WERI-Rb-1 (cell line): ENCODE measurements at regions not wholly inside any gene's neighbourhood (a gene's known extent, or its start where the extent isn't known, plus 50 kb on each side); places are given as distances from the start of the nearest gene placed in this dataset.

Experiments
- DNase-seq: peaks from one replicate; pipeline ENCODE4 v3.0.0-alpha.2; 2020
- H3K27ac ChIP-seq: fragments of 250-450 bp; sonication (Bioruptor Pico); 2 replicates; pipeline ENCODE4 v1.5.1; 2020; ENCODE audit warnings: mild to moderate bottlenecking, moderate library complexity
- H3K27me3 ChIP-seq: fragments of 250-450 bp; sonication (Bioruptor Pico); 2 replicates; pipeline ENCODE4 v1.5.1; 2021; ENCODE audit warnings: mild to moderate bottlenecking, low read depth, moderate library complexity; ENCODE audit not compliant: insufficient read depth, severe bottlenecking
- H3K36me3 ChIP-seq: fragments of 250-450 bp; sonication (Bioruptor Pico); 2 replicates; pipeline ENCODE4 v1.5.1; 2020; ENCODE audit warnings: mild to moderate bottlenecking, moderate library complexity
- H3K4me3 ChIP-seq: 2 replicates; pipeline ENCODE4 v1.5.1; 2011; ENCODE audit warnings: low read depth, mild to moderate bottlenecking, control low read depth, low read length
- H3K9me3 ChIP-seq: fragments of 250-450 bp; sonication (Bioruptor Pico); 2 replicates; pipeline ENCODE4 v1.5.1; 2021; ENCODE audit warnings: mild to moderate bottlenecking, moderate library complexity; ENCODE audit not compliant: severe bottlenecking
- CTCF ChIP-seq: IDR thresholded peaks from 2 replicates; pipeline ENCODE4 v1.5.1; 2011; ENCODE audit warnings: low read depth, mild to moderate bottlenecking, control low read depth, inconsistent platforms, low read length

DNA sequence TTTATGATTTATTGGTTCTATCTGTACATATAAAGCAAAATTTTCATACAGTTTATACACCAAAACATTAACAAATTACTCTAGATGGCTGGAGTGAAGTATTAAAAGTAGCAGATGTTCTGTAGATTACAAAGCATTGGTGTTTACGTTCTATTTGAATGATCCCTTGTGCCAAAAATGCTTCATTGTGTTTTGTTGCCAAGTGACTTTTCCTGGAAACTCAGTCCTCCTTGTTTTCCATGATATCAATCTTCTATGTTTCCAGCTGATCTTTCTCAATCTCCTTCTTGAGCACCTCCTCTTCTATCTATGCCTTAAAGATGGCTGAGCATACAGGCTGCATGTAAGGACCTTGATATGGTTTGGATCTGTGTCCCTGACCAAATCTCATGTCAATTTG is 263.6 kb upstream of the CTSO start:
- H3K27ac ChIP-seq: no peak overlapping the region

GRCh38 chr4:156201050-156201449 is 247.4 kb upstream of the CTSO start:
- no peak for DNase-seq
- no peaks in the 10 kb centered on the region for H3K36me3 ChIP-seq
- no peak overlapping the region for H3K27ac ChIP-seq
- no peak overlapping the region for H3K4me3 ChIP-seq
- H3K9me3 ChIP-seq: no peaks in the 10 kb centered on the region
- TF ChIP-seq CTCF: no peak
- H3K27me3 ChIP-seq: no peaks in the 10 kb centered on the region

More for the DNA sequence above, 263.6 kb upstream of the CTSO start:
- H3K9me3 ChIP-seq: peaks cover 6% of the 10 kb centered on the region
- no peaks in the 10 kb centered on the region for H3K27me3 ChIP-seq
- no peak for TF ChIP-seq CTCF
- no peak for DNase-seq
- H3K4me3 ChIP-seq: no peak overlapping the region
- H3K36me3 ChIP-seq: no peaks in the 10 kb centered on the region

GRCh38 chr4:156198511-156198910 is 244.8 kb upstream of the CTSO start:
- no peaks in the 10 kb centered on the region for H3K27me3 ChIP-seq
- H3K9me3 ChIP-seq: no peaks in the 10 kb centered on the region
- TF ChIP-seq CTCF: no peak
- no peak overlapping the region for H3K27ac ChIP-seq
- H3K36me3 ChIP-seq: no peaks in the 10 kb centered on the region
- no peak for DNase-seq
- no peak overlapping the region for H3K4me3 ChIP-seq

GRCh38 chr4:156197216-156197615 is 243.6 kb upstream of the CTSO start:
- Histone ChIP-seq H3K27ac (no peak overlapping the region), H3K4me3 (no peak overlapping the region), H3K36me3 (no peaks in the 10 kb centered on the region), H3K9me3 (no peaks in the 10 kb centered on the region), H3K27me3 (no peaks in the 10 kb centered on the region)
- no peak for DNase-seq
- no peak for TF ChIP-seq CTCF

DNA sequence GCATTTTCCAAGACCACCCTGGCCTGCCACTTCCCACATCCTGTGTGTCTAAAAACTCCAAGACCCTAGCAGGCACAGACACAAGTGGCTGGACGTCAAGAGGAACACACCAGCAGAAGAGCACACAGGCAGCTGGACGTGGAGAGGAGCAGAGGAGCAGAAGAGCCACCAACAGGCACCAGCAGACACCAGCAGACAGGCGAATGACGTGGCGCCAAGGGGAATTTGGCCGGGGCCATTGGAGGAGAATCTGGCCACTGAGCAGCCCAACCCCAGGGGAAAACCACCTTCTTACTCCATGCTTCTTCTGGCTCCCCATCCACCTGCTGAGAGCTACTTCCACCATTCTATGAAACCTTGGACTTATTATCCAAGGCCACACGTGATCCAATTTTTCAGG is 243.1 kb upstream of the CTSO start:
- Histone ChIP-seq H3K4me3 (no peak overlapping the region), H3K27ac (no peak overlapping the region), H3K27me3 (no peaks in the 10 kb centered on the region), H3K9me3 (no peaks in the 10 kb centered on the region), H3K36me3 (no peaks in the 10 kb centered on the region)
- TF ChIP-seq CTCF: no peak
- DNase-seq: no peak

- no peak for DNase-seq
- no peaks in the 10 kb centered on the region for H3K27me3 ChIP-seq
- H3K36me3 ChIP-seq: no peaks in the 10 kb centered on the region
- TF ChIP-seq CTCF: no peak
- no peaks in the 10 kb centered on the region for H3K9me3 ChIP-seq
- H3K27ac ChIP-seq: no peak overlapping the region
- no peak overlapping the region for H3K4me3 ChIP-seq
Measured at GRCh38 chr4:156195914-156196313, 242.2 kb upstream of the CTSO start.
